ENCODE measurements at regions not wholly inside any gene's neighbourhood (a gene's known extent, or its start where the extent isn't known, plus 50 kb on each side); places are given as distances from the start of the nearest gene placed in this dataset.
A peak's percentile ranks its signal among the peaks of the same experiment; 100 is the strongest.

DNA sequence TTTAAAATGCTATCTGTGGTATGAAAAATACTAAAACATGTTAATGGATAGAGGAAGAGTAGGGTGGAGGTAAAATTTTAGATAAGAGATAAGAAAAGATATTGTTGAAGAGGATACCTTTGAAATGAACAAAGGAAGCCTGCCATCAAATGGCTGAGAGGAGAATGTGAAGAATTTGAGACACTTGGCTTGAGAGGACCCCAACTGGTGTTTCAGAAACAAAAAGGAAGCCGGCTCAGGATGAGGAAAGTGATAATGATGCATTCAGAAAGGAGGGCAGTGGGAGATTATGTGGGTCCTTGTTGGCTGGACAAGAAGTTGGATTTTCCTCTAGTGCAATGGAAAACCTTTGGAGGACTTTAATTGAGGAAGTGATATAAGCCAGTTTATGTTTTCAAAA lies 264.4 kb downstream of the DUSP6 start:
- WGBS, 4 donors, result 40 to 63% (median 46%) methylated on average over 1 of the region's 1 CpG

DNA sequence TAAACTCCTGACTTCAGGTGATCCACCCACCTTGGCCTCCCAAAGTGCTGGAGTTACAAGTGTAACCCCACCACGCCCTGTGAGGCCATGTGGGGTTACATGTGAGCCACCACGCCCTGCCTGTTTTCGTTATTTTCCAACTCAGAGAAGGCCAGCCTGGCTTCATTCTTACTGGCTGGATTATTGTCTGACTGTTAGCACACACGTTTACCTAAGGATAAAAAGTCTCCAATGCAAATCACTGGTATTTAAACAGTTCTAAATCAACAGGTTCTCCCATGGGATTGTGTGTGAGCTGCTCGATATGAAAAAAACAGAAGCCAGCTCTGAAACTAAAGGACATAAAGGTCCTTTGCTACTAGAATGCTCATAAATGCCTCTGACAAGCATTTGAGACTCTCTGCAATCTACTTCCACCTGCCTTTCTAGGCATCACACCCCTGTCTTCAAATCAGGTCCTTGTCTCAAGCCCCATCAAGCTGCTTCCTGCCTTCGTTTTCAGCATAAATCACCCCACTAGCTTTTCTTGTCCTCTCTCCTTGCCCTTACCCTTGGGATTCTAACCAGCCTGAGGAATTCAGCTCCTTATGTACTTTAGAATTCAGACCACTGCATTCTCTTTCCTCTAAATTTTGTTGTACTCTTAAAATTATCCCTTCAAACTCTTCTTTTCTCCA lies 265.0 kb downstream of the DUSP6 start:
- Histone ChIP-seq H3K36me3 (no peaks in the 10 kb centered on the region), H3K4me3 (no peak overlapping the region), H3K9me3 (peaks cover 0 to 21% (median 6%) of the 10 kb centered on the region in 12 donors), H3K27me3 (no peaks in the 10 kb centered on the region), H3K27ac (no peak overlapping the region), H3K4me1 (peaks cover 0 to 29% (median 7%) of the 10 kb centered on the region in 12 donors)
- ATAC-seq (no peak), DNase-seq (no peak)
- TF ChIP-seq, protein P1, sequence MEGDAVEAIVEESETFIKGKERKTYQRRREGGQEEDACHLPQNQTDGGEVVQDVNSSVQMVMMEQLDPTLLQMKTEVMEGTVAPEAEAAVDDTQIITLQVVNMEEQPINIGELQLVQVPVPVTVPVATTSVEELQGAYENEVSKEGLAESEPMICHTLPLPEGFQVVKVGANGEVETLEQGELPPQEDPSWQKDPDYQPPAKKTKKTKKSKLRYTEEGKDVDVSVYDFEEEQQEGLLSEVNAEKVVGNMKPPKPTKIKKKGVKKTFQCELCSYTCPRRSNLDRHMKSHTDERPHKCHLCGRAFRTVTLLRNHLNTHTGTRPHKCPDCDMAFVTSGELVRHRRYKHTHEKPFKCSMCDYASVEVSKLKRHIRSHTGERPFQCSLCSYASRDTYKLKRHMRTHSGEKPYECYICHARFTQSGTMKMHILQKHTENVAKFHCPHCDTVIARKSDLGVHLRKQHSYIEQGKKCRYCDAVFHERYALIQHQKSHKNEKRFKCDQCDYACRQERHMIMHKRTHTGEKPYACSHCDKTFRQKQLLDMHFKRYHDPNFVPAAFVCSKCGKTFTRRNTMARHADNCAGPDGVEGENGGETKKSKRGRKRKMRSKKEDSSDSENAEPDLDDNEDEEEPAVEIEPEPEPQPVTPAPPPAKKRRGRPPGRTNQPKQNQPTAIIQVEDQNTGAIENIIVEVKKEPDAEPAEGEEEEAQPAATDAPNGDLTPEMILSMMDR (IDR thresholded peaks at IDR 0.05), result no peak
- no peak for TF ChIP-seq POLR2A (IDR thresholded peaks at IDR 0.05)
- WGBS, 4 donors, result 76 to 78% (median 76%) methylated on average over 6 of the region's 6 CpGs
- intact Hi-C loops (cut with DNase I), result loop anchor here in 2 of 10 donors (5.0 to 10.0 kb wide), 2 partner anchors 75 to 258 kb away; no protein-coding TSS in a partner anchor

More for the DNA sequence above, 264.4 kb downstream of the DUSP6 start:
- peaks cover 0 to 21% (median 6%) of the 10 kb centered on the region in 12 donors for H3K9me3 ChIP-seq
- no peak for TF ChIP-seq POLR2A (IDR thresholded peaks at IDR 0.05)
- TF ChIP-seq, protein P1 (IDR thresholded peaks at IDR 0.05), result no peak
- no peaks in the 10 kb centered on the region for H3K27me3 ChIP-seq
- no peak for DNase-seq
- H3K4me1 ChIP-seq, result peaks cover 0 to 24% (median 6%) of the 10 kb centered on the region in 12 donors
- no peak overlapping the region for H3K4me3 ChIP-seq
- H3K27ac ChIP-seq, result no peak overlapping the region
- no peak for ATAC-seq
- no peaks in the 10 kb centered on the region for H3K36me3 ChIP-seq
- intact Hi-C loops (cut with DNase I), result loop anchor here in 2 of 10 donors (5.0 to 10.0 kb wide), 2 partner anchors 74 to 257 kb away; no protein-coding TSS in a partner anchor

DNA sequence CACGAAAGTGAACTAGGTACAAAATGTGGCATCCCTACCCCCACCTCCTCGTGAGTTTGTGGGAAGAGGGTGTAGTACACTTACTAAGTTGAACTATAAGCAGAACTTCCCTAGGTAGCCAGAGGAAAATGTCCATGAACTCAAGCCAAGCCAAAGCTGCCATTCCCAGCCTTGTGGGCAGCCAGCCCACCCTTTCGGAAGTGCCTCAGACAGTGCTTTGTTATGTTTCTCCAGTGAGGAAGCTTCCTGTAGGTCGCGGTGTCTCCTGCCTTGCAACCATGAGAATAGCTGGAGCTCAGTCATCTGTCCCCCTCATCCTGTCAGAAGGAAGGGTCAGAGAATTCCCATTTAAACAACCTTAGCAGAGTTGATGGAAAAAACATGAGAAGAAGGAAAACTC lies 266.9 kb downstream of the DUSP6 start:
- intact Hi-C loops (cut with DNase I), result loop anchor here in 2 of 10 donors (5.0 to 10.0 kb wide), 2 partner anchors 77 to 259 kb away; no protein-coding TSS in a partner anchor
- H3K27ac ChIP-seq, result peak overlapping the region in 7 of 12 donors; percentile 6 to 53 (median 33)
- H3K9me3 ChIP-seq, result peaks cover 0 to 6% (median 0%) of the 10 kb centered on the region in 12 donors
- 48 to 62% (median 56%) methylated on average over 5 of the region's 5 CpGs for WGBS, 4 donors
- H3K4me3 ChIP-seq, result no peak overlapping the region
- H3K4me1 ChIP-seq, result peaks cover 0 to 44% (median 16%) of the 10 kb centered on the region in 12 donors
- H3K27me3 ChIP-seq, result no peaks in the 10 kb centered on the region
- no peaks in the 10 kb centered on the region for H3K36me3 ChIP-seq
- TF ChIP-seq POLR2A (IDR thresholded peaks at IDR 0.05), result no peak
- TF ChIP-seq, protein P1 (IDR thresholded peaks at IDR 0.05), result no peak
- peak; percentile 40 to 72 (median 52) for DNase-seq
- ATAC-seq, result peak in 3 of 4 donors; percentile 59 to 85 (median 81)

GRCh38 chr12:89084751-89085150 lies 267.6 kb downstream of the DUSP6 start:
- ATAC-seq (peak; percentile 26 to 85 (median 50)), DNase-seq (peak in 2 of 5 donors; percentile 23 to 27)
- no peak overlapping the region for H3K4me3 ChIP-seq
- intact Hi-C loops (cut with DNase I), result loop anchor here in 2 of 10 donors (5.0 to 10.0 kb wide), 2 partner anchors 78 to 260 kb away; no protein-coding TSS in a partner anchor
- peak overlapping the region in 6 of 12 donors; percentile 6 to 53 (median 34) for H3K27ac ChIP-seq
- H3K4me1 ChIP-seq, result peaks cover 0 to 44% (median 16%) of the 10 kb centered on the region in 12 donors
- 33 to 62% (median 41%) methylated on average over 3 of the region's 3 CpGs for WGBS, 4 donors
- TF ChIP-seq POLR2A (IDR thresholded peaks at IDR 0.05), result no peak
- TF ChIP-seq, protein P1 (IDR thresholded peaks at IDR 0.05), result no peak
- H3K27me3 ChIP-seq, result no peaks in the 10 kb centered on the region
- no peaks in the 10 kb centered on the region for H3K9me3 ChIP-seq
- no peaks in the 10 kb centered on the region for H3K36me3 ChIP-seq

All from heart left ventricle (tissue), 16 donors.